Retinal pigment epithelial cell (primary cell): ENCODE measurements at regions not wholly inside any gene's neighbourhood (a gene's known extent, or its start where the extent isn't known, plus 50 kb on each side); places are given as distances from the start of the nearest gene placed in this dataset.

Experiments
- DNase-seq: peaks from one replicate; pipeline ENCODE4 v3.0.0-alpha.2; 2010; ENCODE audit warnings: low read depth
- H3K4me3 ChIP-seq: 2 replicates; pipeline ENCODE4 v1.5.1; 2011; ENCODE audit warnings: mild to moderate bottlenecking, low read length, control low read depth, moderate library complexity
- CTCF ChIP-seq: conservative IDR thresholded peaks from 2 replicates; pipeline ENCODE4 v1.5.1; 2011; ENCODE audit warnings: low read depth, low read length, control low read depth, inconsistent platforms

DNA sequence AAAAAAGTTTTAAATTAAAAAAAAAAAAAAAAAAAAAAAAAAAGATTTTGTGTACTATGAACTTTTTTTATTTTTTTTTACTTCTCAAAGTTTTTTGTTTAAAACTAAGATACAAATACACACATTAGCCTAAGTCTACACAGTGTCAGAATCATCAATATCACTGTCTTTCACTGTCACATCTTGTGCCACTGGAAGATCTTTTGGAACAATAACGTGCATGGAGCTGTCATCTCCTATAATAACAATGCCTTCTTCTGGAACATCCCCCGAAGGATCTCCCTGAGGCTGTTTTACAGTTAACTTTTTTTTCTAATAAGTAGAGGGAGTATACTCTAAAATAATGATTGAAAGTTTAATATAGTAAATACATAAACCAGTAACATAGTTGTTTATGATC, 295.7 kb downstream of the KCNJ2 start:
- H3K4me3 ChIP-seq = no peak overlapping the region
- TF ChIP-seq CTCF = no peak
- DNase-seq = no peak

DNA sequence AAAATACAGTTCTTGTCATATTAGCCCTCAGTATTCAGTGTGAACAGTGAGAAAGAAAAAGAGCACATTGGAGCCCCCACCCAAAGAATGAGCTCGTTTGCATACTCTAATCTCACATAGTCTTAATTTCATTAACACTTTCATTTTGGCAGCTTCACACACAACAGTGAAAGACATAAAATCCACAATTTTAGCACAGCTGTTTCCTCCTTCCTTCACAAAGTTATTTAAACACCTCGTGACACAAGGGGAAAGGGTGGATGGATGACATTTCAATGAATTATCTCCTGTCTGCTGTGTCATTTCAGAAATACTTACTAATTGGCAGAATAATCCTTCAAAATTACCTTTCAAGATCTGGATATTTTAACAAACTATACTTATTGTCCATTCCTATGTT, 299.3 kb downstream of the KCNJ2 start:
- TF ChIP-seq CTCF = no peak
- DNase-seq = no peak
- H3K4me3 ChIP-seq = no peak overlapping the region

DNA sequence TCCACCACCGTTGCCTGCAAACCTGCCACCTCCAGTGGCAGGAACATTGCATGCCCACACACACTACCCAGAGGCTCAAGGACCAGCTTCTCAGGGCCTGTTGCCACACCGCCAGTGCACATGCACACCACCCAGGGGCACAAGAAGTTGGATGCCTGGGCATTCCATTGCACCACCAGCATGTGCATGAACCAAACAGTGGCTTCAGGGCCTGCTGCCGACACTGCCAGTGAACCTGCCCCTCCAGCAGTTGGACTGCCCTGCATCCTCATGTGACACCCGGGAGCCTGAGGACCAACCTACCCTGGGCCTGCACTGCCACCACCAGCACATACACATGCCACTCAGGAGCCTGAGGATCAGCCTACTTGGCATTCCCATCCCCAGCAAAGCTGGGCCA, 303.7 kb downstream of the KCNJ2 start:
- DNase-seq = no peak
- no peak overlapping the region for H3K4me3 ChIP-seq
- TF ChIP-seq CTCF = no peak

- no peak for DNase-seq
- H3K4me3 ChIP-seq = no peak overlapping the region
- TF ChIP-seq CTCF = no peak
Measured at GRCh38 chr17:70476368-70476767, 307.0 kb downstream of the KCNJ2 start.

GRCh38 chr17:70478902-70479301, 309.6 kb downstream of the KCNJ2 start:
- TF ChIP-seq CTCF = no peak
- H3K4me3 ChIP-seq = no peak overlapping the region
- DNase-seq = no peak

DNA sequence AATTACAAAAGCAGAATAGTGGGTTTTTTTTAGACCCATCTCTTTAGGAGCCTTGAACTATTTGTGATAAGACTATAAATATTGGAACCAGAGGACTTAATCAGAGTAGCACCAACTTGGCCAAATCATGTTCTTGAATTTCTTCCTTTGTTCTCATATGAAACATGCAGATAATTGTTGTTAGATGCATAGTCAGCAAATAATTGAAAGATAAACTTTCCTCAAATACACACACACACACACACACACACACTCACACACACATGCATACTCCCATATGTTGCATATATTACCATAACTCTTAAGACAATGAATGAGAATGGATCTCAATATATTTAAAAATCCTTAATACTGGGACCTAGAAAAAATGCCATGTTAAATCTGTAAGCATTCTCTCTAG, 310.4 kb downstream of the KCNJ2 start:
- DNase-seq = no peak
- H3K4me3 ChIP-seq = no peak overlapping the region
- TF ChIP-seq CTCF = no peak

DNA sequence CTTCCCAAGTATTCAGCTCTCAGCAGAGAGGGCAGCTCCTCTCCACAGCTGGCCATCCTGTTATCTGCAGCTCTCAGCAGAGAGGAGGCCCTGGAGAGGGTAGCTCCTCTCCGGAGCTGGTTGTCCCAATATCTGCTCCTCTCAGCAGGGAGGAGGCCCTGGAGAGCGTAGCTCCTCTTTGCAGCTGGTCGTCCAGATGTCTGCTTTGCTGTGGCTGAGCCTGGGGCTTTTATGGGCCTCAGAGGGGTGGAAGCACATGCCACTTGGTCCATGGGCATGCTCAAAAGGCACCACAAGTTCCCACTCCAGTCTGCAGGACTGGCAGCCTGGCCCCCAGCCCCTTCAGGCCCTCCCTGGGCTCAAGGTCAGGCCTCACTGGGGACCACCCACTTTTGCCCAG, 314.3 kb downstream of the KCNJ2 start:
- TF ChIP-seq CTCF = no peak
- DNase-seq = no peak
- H3K4me3 ChIP-seq = no peak overlapping the region
